Thoracic aorta (tissue), 2 donors: ENCODE measurements at regions not wholly inside any gene's neighbourhood (a gene's known extent, or its start where the extent isn't known, plus 50 kb on each side); places are given as distances from the start of the nearest gene placed in this dataset.

Experiments
- ATAC-seq: fragments of 150-250 bp; one replicate; pipeline ENCODE4 v1.8.0; 2017; ENCODE audit warnings: low read depth; ENCODE audit not compliant: insufficient number of reproducible peaks, low FRiP score
- DNase-seq: peaks from one replicate; pipeline ENCODE4 v3.0.0-alpha.2; 2020; ENCODE audit warnings: low spot score
- H3K27ac ChIP-seq, 2 donors: fragments of 200-600 bp; sonication (generic); 1 replicate in 1 of 2; 2 replicates in 1 of 2; pipeline ENCODE4 v1.5.1; 2016; ENCODE audit warnings: mild to moderate bottlenecking in 2 of 2, moderate library complexity in 2 of 2
- H3K27me3 ChIP-seq: fragments of 200-600 bp; sonication (generic); replicated peaks from 2 replicates; pipeline ENCODE4 v1.6.0; 2016; ENCODE audit warnings: mild to moderate bottlenecking; ENCODE audit not compliant: insufficient read depth
- H3K36me3 ChIP-seq: fragments of 200-600 bp; sonication (generic); one replicate; pipeline ENCODE4 v1.5.1; 2016
- H3K4me1 ChIP-seq, 2 donors: fragments of 200-600 bp; sonication (generic); 1 replicate in 1 of 2; 2 replicates in 1 of 2; pipeline versions ENCODE4 v1.5.1 to v1.6.0; 2016; ENCODE audit warnings: low read depth in 2 of 2, mild to moderate bottlenecking in 1 of 2; ENCODE audit not compliant: control insufficient read depth in 1 of 2
- H3K4me3 ChIP-seq: fragments of 200-600 bp; sonication (generic); 2 replicates; pipeline ENCODE4 v1.5.1; 2016; ENCODE audit warnings: mild to moderate bottlenecking
- H3K9me3 ChIP-seq: fragments of 200-600 bp; sonication (generic); 2 replicates; pipeline ENCODE4 v1.5.1; 2016
- CTCF ChIP-seq: fragments of 200-600 bp; sonication (generic); IDR thresholded peaks from one replicate; pipeline ENCODE4 v1.5.1; 2019; ENCODE audit warnings: antibody characterized with exemption

GRCh38 chr10:91135113-91135512 is 85.3 kb upstream of the PCGF5 start:
- Histone ChIP-seq H3K27me3 (no peaks in the 10 kb centered on the region), H3K36me3 (no peaks in the 10 kb centered on the region), H3K4me1 (no peaks in the 10 kb centered on the region), H3K9me3 (no peaks in the 10 kb centered on the region), H3K4me3 (no peak overlapping the region), H3K27ac (no peak overlapping the region)
- TF ChIP-seq CTCF: no peak
- DNase-seq (no peak), ATAC-seq (no peak)

GRCh38 chr10:91137011-91137643 is 83.3 kb upstream of the PCGF5 start:
- Histone ChIP-seq H3K4me3 (no peak overlapping the region), H3K27ac (no peak overlapping the region), H3K4me1 (no peaks in the 10 kb centered on the region), H3K27me3 (no peaks in the 10 kb centered on the region), H3K36me3 (no peaks in the 10 kb centered on the region), H3K9me3 (no peaks in the 10 kb centered on the region)
- ATAC-seq (no peak), DNase-seq (no peak)
- TF ChIP-seq CTCF: no peak

- Histone ChIP-seq H3K9me3 (no peaks in the 10 kb centered on the region), H3K27ac (no peak overlapping the region), H3K4me3 (no peak overlapping the region), H3K27me3 (no peaks in the 10 kb centered on the region), H3K36me3 (no peaks in the 10 kb centered on the region), H3K4me1 (no peaks in the 10 kb centered on the region)
- DNase-seq: no peak
- TF ChIP-seq CTCF: no peak
- no peak for ATAC-seq
Observed at GRCh38 chr10:91137822-91138221, 82.6 kb upstream of the PCGF5 start.

- DNase-seq (no peak), ATAC-seq (no peak)
- Histone ChIP-seq H3K27me3 (no peaks in the 10 kb centered on the region), H3K4me3 (no peak overlapping the region), H3K4me1 (no peaks in the 10 kb centered on the region), H3K36me3 (no peaks in the 10 kb centered on the region), H3K9me3 (no peaks in the 10 kb centered on the region), H3K27ac (no peak overlapping the region)
- TF ChIP-seq CTCF: no peak
Observed at GRCh38 chr10:91140995-91141549, 79.4 kb upstream of the PCGF5 start.

- no peaks in the 10 kb centered on the region for H3K9me3 ChIP-seq
- H3K4me3 ChIP-seq: no peak overlapping the region
- no peaks in the 10 kb centered on the region for H3K4me1 ChIP-seq
- ATAC-seq (no peak), DNase-seq (no peak)
- no peak for TF ChIP-seq CTCF
- H3K27ac ChIP-seq: no peak overlapping the region
- no peaks in the 10 kb centered on the region for H3K36me3 ChIP-seq
- H3K27me3 ChIP-seq: no peaks in the 10 kb centered on the region
Observed at GRCh38 chr10:91144961-91145360, 75.5 kb upstream of the PCGF5 start.
